ENCODE measurements at regions not wholly inside any gene's neighbourhood (a gene's known extent, or its start where the extent isn't known, plus 50 kb on each side); places are given as distances from the start of the nearest gene placed in this dataset.

- intact Hi-C loops (cut with DNase I; ENCODE audit: low total_unique reads) = no loop called here
- ATAC-seq (no peak), DNase-seq (no peak)
- no peaks in the 10 kb centered on the region for H3K27me3 ChIP-seq
- no peak overlapping the region for H3K4me3 ChIP-seq
- in situ Hi-C loops (cut with MboI; ENCODE audit: low sequenced_read_pairs in 4 of 4) = no loop called here
- no peaks in the 10 kb centered on the region for H3K36me3 ChIP-seq
- no peaks in the 10 kb centered on the region for H3K4me1 ChIP-seq
- TF ChIP-seq POLR2A (IDR thresholded peaks at IDR 0.05) = no peak
- H3K9me3 ChIP-seq = no peaks in the 10 kb centered on the region
- H3K27ac ChIP-seq = no peak overlapping the region
These were observed 382.0 kb downstream of the PSAT1 start for GRCh38 chr9:78678877-78679276.

- TF ChIP-seq POLR2A (IDR thresholded peaks at IDR 0.05) = no peak
- no peak for TF ChIP-seq CTCF (IDR thresholded peaks at IDR 0.05 in 4 of 5, conservative IDR thresholded peaks at IDR 0.05 in 1 of 5)
- no peak overlapping the region for H3K27ac ChIP-seq
- intact Hi-C loops (cut with DNase I; ENCODE audit: low total_unique reads) = no loop called here
- ATAC-seq = no peak
- in situ Hi-C loops (cut with MboI; ENCODE audit: low sequenced_read_pairs in 4 of 4) = no loop called here
- H3K4me1 ChIP-seq = no peaks in the 10 kb centered on the region
- H3K36me3 ChIP-seq = no peaks in the 10 kb centered on the region
- no peaks in the 10 kb centered on the region for H3K9me3 ChIP-seq
- H3K27me3 ChIP-seq = no peaks in the 10 kb centered on the region
- no peak overlapping the region for H3K4me3 ChIP-seq
- no peak for DNase-seq
These were observed 383.3 kb downstream of the PSAT1 start for GRCh38 chr9:78680196-78680595.

GRCh38 chr9:78682216-78682615, 385.3 kb downstream of the PSAT1 start:
- Histone ChIP-seq H3K36me3 (no peaks in the 10 kb centered on the region), H3K4me3 (no peak overlapping the region), H3K9me3 (no peaks in the 10 kb centered on the region), H3K27ac (no peak overlapping the region), H3K27me3 (no peaks in the 10 kb centered on the region), H3K4me1 (no peaks in the 10 kb centered on the region)
- DNase-seq (no peak), ATAC-seq (no peak)
- intact Hi-C loops (cut with DNase I; ENCODE audit: low total_unique reads) (no loop called here), in situ Hi-C loops (cut with MboI; ENCODE audit: low sequenced_read_pairs in 4 of 4) (no loop called here)
- TF ChIP-seq POLR2A (IDR thresholded peaks at IDR 0.05) (no peak), CTCF (IDR thresholded peaks at IDR 0.05 in 4 of 5, conservative IDR thresholded peaks at IDR 0.05 in 1 of 5) (no peak)

GRCh38 chr9:78685471-78685870, 388.5 kb downstream of the PSAT1 start:
- no peak for TF ChIP-seq POLR2A (IDR thresholded peaks at IDR 0.05)
- Histone ChIP-seq H3K27ac (no peak overlapping the region), H3K4me1 (no peaks in the 10 kb centered on the region), H3K27me3 (no peaks in the 10 kb centered on the region), H3K4me3 (no peak overlapping the region), H3K9me3 (no peaks in the 10 kb centered on the region), H3K36me3 (no peaks in the 10 kb centered on the region)
- in situ Hi-C loops (cut with MboI; ENCODE audit: low sequenced_read_pairs in 4 of 4) = no loop called here
- ATAC-seq (no peak), DNase-seq (no peak)
- intact Hi-C loops (cut with DNase I; ENCODE audit: low total_unique reads) = no loop called here

- H3K27ac ChIP-seq = no peak overlapping the region
- intact Hi-C loops (cut with DNase I; ENCODE audit: low total_unique reads) = no loop called here
- in situ Hi-C loops (cut with MboI; ENCODE audit: low sequenced_read_pairs in 4 of 4) = no loop called here
- no peaks in the 10 kb centered on the region for H3K36me3 ChIP-seq
- ATAC-seq (no peak), DNase-seq (no peak)
- no peaks in the 10 kb centered on the region for H3K9me3 ChIP-seq
- H3K4me1 ChIP-seq = no peaks in the 10 kb centered on the region
- TF ChIP-seq POLR2A (IDR thresholded peaks at IDR 0.05) (no peak), CTCF (IDR thresholded peaks at IDR 0.05 in 4 of 5, conservative IDR thresholded peaks at IDR 0.05 in 1 of 5) (no peak)
- H3K4me3 ChIP-seq = no peak overlapping the region
- no peaks in the 10 kb centered on the region for H3K27me3 ChIP-seq
These were observed 391.9 kb downstream of the PSAT1 start for GRCh38 chr9:78688796-78689195.

GRCh38 chr9:78691542-78691941, 394.6 kb downstream of the PSAT1 start:
- H3K27ac ChIP-seq = no peak overlapping the region
- no peak for ATAC-seq
- no peak overlapping the region for H3K4me3 ChIP-seq
- H3K9me3 ChIP-seq = no peaks in the 10 kb centered on the region
- no peaks in the 10 kb centered on the region for H3K36me3 ChIP-seq
- TF ChIP-seq CTCF (IDR thresholded peaks at IDR 0.05 in 4 of 5, conservative IDR thresholded peaks at IDR 0.05 in 1 of 5) (no peak), POLR2A (IDR thresholded peaks at IDR 0.05) (no peak)
- H3K27me3 ChIP-seq = no peaks in the 10 kb centered on the region
- no peak for DNase-seq
- intact Hi-C loops (cut with DNase I; ENCODE audit: low total_unique reads) (no loop called here), in situ Hi-C loops (cut with MboI; ENCODE audit: low sequenced_read_pairs in 4 of 4) (no loop called here)
- H3K4me1 ChIP-seq = no peaks in the 10 kb centered on the region

Measured in gastrocnemius medialis (tissue), 4 donors.